Spleen (tissue), 11 donors: ENCODE measurements at regions not wholly inside any gene's neighbourhood (a gene's known extent, or its start where the extent isn't known, plus 50 kb on each side); places are given as distances from the start of the nearest gene placed in this dataset.
A peak's percentile ranks its signal among the peaks of the same experiment; 100 is the strongest.

ENCODE experiments used
- DNase-seq: peaks from one replicate; pipeline ENCODE4 v3.0.0-alpha.2; 2020
- H3K27ac ChIP-seq, 8 donors: fragments of 200-600 bp; sonication (generic) in 7 of 8; 1 replicate in 4 of 8; 2 replicates in 4 of 8; pipeline versions ENCODE4 v1.5.0 to v1.8.0; 2016 to 2021; ENCODE audit warnings: inconsistent platforms in 4 of 8, mild to moderate bottlenecking in 4 of 8, moderate library complexity in 1 of 8
- H3K27me3 ChIP-seq, 7 donors: fragments of 200-600 bp; sonication (generic) in 6 of 7; replicated peaks in 1 of 7; 1 replicate in 4 of 7; 2 replicates in 3 of 7; pipeline versions ENCODE4 v1.5.0 to v1.8.0; 2016 to 2021; ENCODE audit warnings: inconsistent platforms in 3 of 7, mild to moderate bottlenecking in 1 of 7
- H3K36me3 ChIP-seq, 6 donors: fragments of 200-600 bp; sonication (generic) in 5 of 6; 1 replicate in 4 of 6; 2 replicates in 2 of 6; pipeline versions ENCODE4 v1.5.0 to v1.8.0; 2016 to 2021; ENCODE audit warnings: inconsistent platforms in 2 of 6
- H3K4me1 ChIP-seq, 6 donors: fragments of 200-600 bp; sonication (generic) in 5 of 6; 1 replicate in 3 of 6; 2 replicates in 3 of 6; pipeline versions ENCODE4 v1.5.0 to v1.8.0; 2016 to 2021; ENCODE audit warnings: inconsistent platforms in 3 of 6
- H3K4me3 ChIP-seq, 8 donors: fragments of 200-600 bp; sonication (generic) in 7 of 8; 1 replicate in 4 of 8; 2 replicates in 4 of 8; pipeline versions ENCODE4 v1.5.0 to v1.8.0; 2016 to 2021; ENCODE audit warnings: inconsistent platforms in 4 of 8, mild to moderate bottlenecking in 4 of 8, moderate library complexity in 2 of 8
- H3K9me3 ChIP-seq, 8 donors: fragments of 200-600 bp; sonication (generic) in 7 of 8; 1 replicate in 4 of 8; 2 replicates in 4 of 8; pipeline versions ENCODE4 v1.5.0 to v1.8.0; 2016 to 2021; ENCODE audit warnings: inconsistent platforms in 4 of 8
- CTCF ChIP-seq, 11 experiments: fragments of 200-600 bp in 7 of 11; fragments of 450-650 bp in 4 of 11; sonication (generic) in 4 of 11; IDR thresholded peaks in 8 of 11; conservative IDR thresholded peaks in 3 of 11; 1 replicate in 7 of 11; 2 replicates in 4 of 11; pipeline versions ENCODE4 v1.4.0 to v1.8.0; 2016 to 2021; ENCODE audit warnings: antibody characterized with exemption in 11 of 11, inconsistent platforms in 4 of 11, mild to moderate bottlenecking in 1 of 11
- POLR2A ChIP-seq, 3 donors: fragments of 450-650 bp; IDR thresholded peaks; one replicate each; pipeline ENCODE4 v1.5.1; 2017; ENCODE audit warnings: antibody characterized with exemption in 3 of 3, mild to moderate bottlenecking in 1 of 3
- POLR2AphosphoS5 ChIP-seq, 3 donors: sonication (generic); formaldehyde crosslinking; IDR thresholded peaks; one replicate each; pipeline ENCODE4 v1.5.1; 2017; ENCODE audit warnings: antibody characterized with exemption in 3 of 3
- WGBS, 5 donors: extraction: QIAGEN DNeasy Blood & Tissue Kit in 3 of 5; methylation state at CpG; one replicate each; pipeline versions ENCODE4 v1.1.5 to v1.1.7; 2013 to 2018; 5-methylcytosine and 5-hydroxymethylcytosine counted together
- intact Hi-C: fragments of 100-400 bp; cut with DNase I; formaldehyde crosslinking; loops from one replicate; pipeline ENCODE4 v1.15.0; 2023; ENCODE audit warnings: low total_unique reads
- donor health status: healthy with polysubstance abuse.
- donor health status: DM: no; HTN: no; CAD: no; lungs with moderate emphysema.
- donor health status: DM: no; HTN: no; CAD: no.
- donor health status: Bipolar disorder and iron deficiency.
- donor health status: healthy.
- donor health status: DM: no; HTN: no; CAD: no.
- donor health status: DM: yes; HTN: yes; CAD: no.

GRCh38 chr13:25024175-25024574, 71.8 kb upstream of the PABPC3 start:
- Histone ChIP-seq H3K36me3 (no peaks in the 10 kb centered on the region), H3K4me1 (no peaks in the 10 kb centered on the region), H3K27ac (no peak overlapping the region), H3K27me3 (peaks cover 0 to 48% (median 0%) of the 10 kb centered on the region in 7 donors), H3K9me3 (no peaks in the 10 kb centered on the region), H3K4me3 (no peak overlapping the region)
- 77 to 79% (median 79%) methylated on average over 9 of the region's 9 CpGs for WGBS, 5 donors
- DNase-seq, result no peak
- TF ChIP-seq POLR2AphosphoS5 (IDR thresholded peaks at IDR 0.05) (no peak), POLR2A (IDR thresholded peaks at IDR 0.05) (no peak)
- intact Hi-C loops, result no loop called here

- Histone ChIP-seq H3K9me3 (no peaks in the 10 kb centered on the region), H3K27me3 (peaks cover 0 to 28% (median 0%) of the 10 kb centered on the region in 7 donors), H3K36me3 (no peaks in the 10 kb centered on the region), H3K27ac (no peak overlapping the region), H3K4me3 (no peak overlapping the region), H3K4me1 (no peaks in the 10 kb centered on the region)
- TF ChIP-seq POLR2A (IDR thresholded peaks at IDR 0.05) (no peak), POLR2AphosphoS5 (IDR thresholded peaks at IDR 0.05) (no peak), CTCF (IDR thresholded peaks at IDR 0.05 in 8 of 11, conservative IDR thresholded peaks at IDR 0.05 in 3 of 11) (no peak)
- DNase-seq, result peak; percentile 43
- WGBS, 5 donors, result 81 to 87% (median 85%) methylated on average over 9 of the region's 9 CpGs
- intact Hi-C loops, result no loop called here
Measured at GRCh38 chr13:25032160-25032559, 63.8 kb upstream of the PABPC3 start.

GRCh38 chr13:25034173-25034572, 61.8 kb upstream of the PABPC3 start:
- no peaks in the 10 kb centered on the region for H3K36me3 ChIP-seq
- no peak overlapping the region for H3K4me3 ChIP-seq
- DNase-seq, result no peak
- WGBS, 5 donors, result 48 to 64% (median 53%) methylated on average over 5 of the region's 5 CpGs
- H3K9me3 ChIP-seq, result no peaks in the 10 kb centered on the region
- peaks cover 0 to 44% (median 0%) of the 10 kb centered on the region in 7 donors for H3K27me3 ChIP-seq
- TF ChIP-seq POLR2A (IDR thresholded peaks at IDR 0.05) (no peak), POLR2AphosphoS5 (IDR thresholded peaks at IDR 0.05) (no peak), CTCF (IDR thresholded peaks at IDR 0.05 in 8 of 11, conservative IDR thresholded peaks at IDR 0.05 in 3 of 11) (no peak)
- no peak overlapping the region for H3K27ac ChIP-seq
- no peaks in the 10 kb centered on the region for H3K4me1 ChIP-seq
- intact Hi-C loops, result no loop called here

- intact Hi-C loops, result no loop called here
- Histone ChIP-seq H3K4me3 (no peak overlapping the region), H3K36me3 (no peaks in the 10 kb centered on the region), H3K27me3 (peaks cover 0 to 70% (median 7%) of the 10 kb centered on the region in 7 donors), H3K9me3 (no peaks in the 10 kb centered on the region), H3K4me1 (no peaks in the 10 kb centered on the region), H3K27ac (no peak overlapping the region)
- 35 to 37% (median 35%) methylated on average over 12 of the region's 12 CpGs for WGBS, 5 donors
- TF ChIP-seq POLR2A (IDR thresholded peaks at IDR 0.05) (no peak), CTCF (IDR thresholded peaks at IDR 0.05 in 8 of 11, conservative IDR thresholded peaks at IDR 0.05 in 3 of 11) (peak in 10 of 11 experiments; percentile 38 to 76 (median 65))
- DNase-seq, result no peak
Measured at GRCh38 chr13:25037057-25037813, 58.7 kb upstream of the PABPC3 start.
